Left ventricle myocardium inferior (tissue), 1 donor: ENCODE measurements at regions not wholly inside any gene's neighbourhood (a gene's known extent, or its start where the extent isn't known, plus 50 kb on each side); places are given as distances from the start of the nearest gene placed in this dataset.

ENCODE experiments used
- DNase-seq: peaks from one replicate; pipeline ENCODE4 v3.0.0-alpha.2; 2020
- H3K27ac ChIP-seq: fragments of 200-600 bp; replicated peaks from 2 replicates; pipeline ENCODE4 v1.8.0; 2021
- H3K27me3 ChIP-seq: fragments of 200-600 bp; 2 replicates; pipeline ENCODE4 v1.8.0; 2021; ENCODE audit warnings: low read depth
- H3K36me3 ChIP-seq: fragments of 200-600 bp; 2 replicates; pipeline ENCODE4 v1.8.0; 2021
- H3K4me1 ChIP-seq: fragments of 200-600 bp; 2 replicates; pipeline ENCODE4 v1.8.0; 2021
- H3K4me3 ChIP-seq: fragments of 200-600 bp; 2 replicates; pipeline ENCODE4 v1.8.0; 2021; ENCODE audit warnings: mild to moderate bottlenecking, moderate library complexity
- H3K9me3 ChIP-seq: fragments of 200-600 bp; replicated peaks from 2 replicates; pipeline ENCODE4 v1.8.0; 2021
- intact Hi-C: fragments of 100-400 bp; cut with micrococcal nuclease; formaldehyde crosslinking; loops from one replicate; pipeline ENCODE4 v1.11.0; 2022
- TF ChIP-seq, protein P1 (sequence below): fragments of 200-600 bp; IDR thresholded peaks from 2 replicates; pipeline ENCODE4 v1.8.0; 2021; ENCODE audit warnings: antibody characterized with exemption, mild to moderate bottlenecking, borderline replicate concordance
- donor health status: DM: no; HTN: yes; CAD: no; lungs with severe emphysema.

DNA sequence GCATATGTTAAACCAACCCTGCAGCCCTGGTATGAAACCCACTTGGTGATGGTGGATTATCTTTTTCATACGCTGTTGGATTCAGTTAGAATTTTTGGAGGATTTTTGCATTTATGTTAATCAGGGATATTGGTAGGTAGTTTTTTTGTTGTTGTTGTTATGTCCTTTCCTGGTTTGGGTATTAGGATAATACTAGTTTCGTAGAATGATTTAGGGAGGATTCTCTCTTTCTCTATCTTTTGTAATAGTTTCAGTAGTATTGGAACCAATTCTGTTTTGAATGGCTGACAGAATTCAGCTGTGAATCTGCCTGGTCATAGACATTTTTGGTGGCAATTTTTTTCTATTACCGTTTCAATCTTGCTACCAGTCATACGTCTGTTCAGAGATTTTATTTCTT is 305.4 kb downstream of the IDS start:
- Histone ChIP-seq H3K36me3 (no peaks in the 10 kb centered on the region), H3K9me3 (no peaks in the 10 kb centered on the region), H3K4me3 (no peak overlapping the region), H3K27ac (no peak overlapping the region), H3K27me3 (no peaks in the 10 kb centered on the region), H3K4me1 (no peaks in the 10 kb centered on the region)
- TF ChIP-seq, protein P1, sequence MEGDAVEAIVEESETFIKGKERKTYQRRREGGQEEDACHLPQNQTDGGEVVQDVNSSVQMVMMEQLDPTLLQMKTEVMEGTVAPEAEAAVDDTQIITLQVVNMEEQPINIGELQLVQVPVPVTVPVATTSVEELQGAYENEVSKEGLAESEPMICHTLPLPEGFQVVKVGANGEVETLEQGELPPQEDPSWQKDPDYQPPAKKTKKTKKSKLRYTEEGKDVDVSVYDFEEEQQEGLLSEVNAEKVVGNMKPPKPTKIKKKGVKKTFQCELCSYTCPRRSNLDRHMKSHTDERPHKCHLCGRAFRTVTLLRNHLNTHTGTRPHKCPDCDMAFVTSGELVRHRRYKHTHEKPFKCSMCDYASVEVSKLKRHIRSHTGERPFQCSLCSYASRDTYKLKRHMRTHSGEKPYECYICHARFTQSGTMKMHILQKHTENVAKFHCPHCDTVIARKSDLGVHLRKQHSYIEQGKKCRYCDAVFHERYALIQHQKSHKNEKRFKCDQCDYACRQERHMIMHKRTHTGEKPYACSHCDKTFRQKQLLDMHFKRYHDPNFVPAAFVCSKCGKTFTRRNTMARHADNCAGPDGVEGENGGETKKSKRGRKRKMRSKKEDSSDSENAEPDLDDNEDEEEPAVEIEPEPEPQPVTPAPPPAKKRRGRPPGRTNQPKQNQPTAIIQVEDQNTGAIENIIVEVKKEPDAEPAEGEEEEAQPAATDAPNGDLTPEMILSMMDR: no peak
- intact Hi-C loops: no loop called here
- DNase-seq: no peak

DNA sequence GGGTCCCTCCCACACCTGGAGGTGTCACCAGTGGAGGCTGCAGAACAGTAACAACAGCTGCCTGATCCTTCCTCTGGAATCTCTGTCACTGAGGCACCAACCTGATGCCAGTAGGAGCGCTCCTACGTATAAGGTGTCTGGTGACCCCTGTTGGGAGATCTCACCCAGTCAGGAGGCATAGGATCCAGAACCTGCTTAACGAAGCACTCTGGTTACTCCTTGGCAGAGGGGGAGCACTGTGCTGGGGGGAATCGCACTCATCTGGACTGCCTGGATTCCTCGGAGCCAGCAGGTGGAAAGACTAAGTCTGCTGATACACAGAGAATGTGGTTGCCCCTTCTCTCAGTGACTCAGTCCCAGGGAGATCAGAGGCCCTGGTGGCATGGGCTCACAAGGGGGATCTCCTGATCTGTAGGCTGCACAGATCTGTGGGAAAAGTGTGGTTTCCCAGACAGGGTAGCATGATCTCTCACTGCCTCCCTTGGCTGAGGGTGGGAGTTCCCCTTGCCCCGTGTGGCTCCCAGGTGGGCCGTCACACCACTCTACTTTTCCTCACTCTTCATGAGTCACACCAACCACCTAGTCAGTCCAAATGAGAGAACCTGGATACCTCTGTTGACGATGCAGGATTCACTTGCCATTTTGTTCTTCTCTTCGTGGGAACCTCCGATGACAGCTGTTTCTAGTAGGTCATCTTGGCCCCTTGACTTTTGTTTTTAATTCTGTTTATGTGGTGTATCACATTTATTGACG is 305.9 kb downstream of the IDS start:
- intact Hi-C loops: no loop called here
- Histone ChIP-seq H3K4me3 (no peak overlapping the region), H3K27ac (no peak overlapping the region), H3K4me1 (no peaks in the 10 kb centered on the region), H3K36me3 (no peaks in the 10 kb centered on the region), H3K9me3 (no peaks in the 10 kb centered on the region), H3K27me3 (no peaks in the 10 kb centered on the region)
- DNase-seq: no peak
- TF ChIP-seq, protein P1: no peak

DNA sequence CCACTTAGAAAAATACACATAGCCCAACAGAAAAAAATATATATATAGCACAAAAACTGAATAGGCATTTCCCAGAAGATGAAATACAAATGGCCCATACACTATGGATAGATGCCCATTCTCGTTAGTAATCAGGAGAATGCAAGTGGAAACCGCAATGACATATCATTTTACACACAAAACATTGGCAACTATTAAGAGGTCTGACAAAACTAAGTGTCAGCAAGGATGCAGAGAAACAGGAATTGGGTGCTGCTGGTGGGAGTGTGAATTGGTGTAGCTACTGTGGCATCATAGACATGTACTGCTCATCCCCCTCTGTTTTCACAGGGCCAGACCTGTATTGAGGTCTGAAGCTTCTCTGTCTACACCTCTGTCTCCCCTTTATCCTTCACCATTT is 320.0 kb downstream of the IDS start:
- Histone ChIP-seq H3K27me3 (no peaks in the 10 kb centered on the region), H3K27ac (no peak overlapping the region), H3K36me3 (no peaks in the 10 kb centered on the region), H3K4me1 (no peaks in the 10 kb centered on the region), H3K9me3 (no peaks in the 10 kb centered on the region), H3K4me3 (no peak overlapping the region)
- no peak for DNase-seq
- intact Hi-C loops: no loop called here
- TF ChIP-seq, protein P1: no peak

DNA sequence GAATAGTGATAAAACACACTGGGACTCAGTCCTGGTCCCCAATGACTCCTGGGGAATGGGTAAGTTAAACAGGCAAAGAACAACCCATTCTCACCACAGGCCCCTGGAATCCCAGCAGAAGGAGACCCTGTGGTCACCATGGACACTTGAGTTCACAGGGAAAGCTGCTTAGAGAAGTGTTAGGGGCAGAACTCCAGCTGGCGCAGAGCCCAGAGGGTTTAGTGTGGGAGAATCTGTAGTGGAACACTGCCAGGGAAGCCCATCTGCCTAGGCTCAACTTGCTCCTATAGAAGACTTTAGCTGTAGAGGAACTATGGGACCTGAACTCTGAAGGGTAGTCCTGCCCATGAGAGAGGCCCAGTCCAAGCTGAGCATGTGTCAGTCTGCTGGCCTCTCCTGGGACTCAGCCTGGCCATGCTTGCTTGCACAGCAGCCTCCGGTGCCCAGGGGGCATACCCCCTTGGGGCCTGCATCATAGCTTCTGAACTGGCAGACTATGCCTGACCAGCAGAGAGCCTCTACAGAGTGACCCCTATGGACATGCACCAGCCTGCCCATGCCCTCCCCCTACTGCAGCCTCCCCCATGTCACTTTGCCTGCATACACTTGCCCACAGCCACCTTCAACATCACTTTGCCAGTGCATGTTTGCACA is 343.5 kb downstream of the IDS start:
- Histone ChIP-seq H3K36me3 (no peaks in the 10 kb centered on the region), H3K27ac (no peak overlapping the region), H3K4me1 (no peaks in the 10 kb centered on the region), H3K4me3 (no peak overlapping the region), H3K9me3 (no peaks in the 10 kb centered on the region), H3K27me3 (no peaks in the 10 kb centered on the region)
- DNase-seq: no peak
- intact Hi-C loops: no loop called here
- TF ChIP-seq, protein P1: no peak

DNA sequence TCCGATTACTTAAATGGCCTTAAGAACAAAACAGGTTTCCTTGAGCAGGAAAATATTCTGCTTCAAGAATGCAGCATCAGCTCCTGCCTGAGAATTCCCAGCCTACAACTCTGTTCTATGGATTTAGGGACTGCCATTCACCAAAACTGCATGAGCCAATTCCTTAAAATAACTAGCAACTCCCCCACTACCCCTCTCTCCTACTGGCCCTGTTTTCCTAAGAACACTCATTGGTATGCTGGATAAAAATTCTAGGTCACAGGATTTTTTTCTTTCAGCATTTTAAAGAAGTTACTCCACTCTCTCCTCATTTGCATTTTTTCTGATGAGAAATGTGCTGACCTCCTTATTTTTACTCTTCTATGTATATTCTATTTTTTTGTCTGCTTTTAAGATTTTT is 347.1 kb downstream of the IDS start:
- no peak for DNase-seq
- intact Hi-C loops: no loop called here
- no peak overlapping the region for H3K27ac ChIP-seq
- TF ChIP-seq, protein P1: no peak
- no peak overlapping the region for H3K4me3 ChIP-seq
- no peaks in the 10 kb centered on the region for H3K27me3 ChIP-seq
- no peaks in the 10 kb centered on the region for H3K9me3 ChIP-seq
- no peaks in the 10 kb centered on the region for H3K4me1 ChIP-seq
- no peaks in the 10 kb centered on the region for H3K36me3 ChIP-seq
